ENCODE measurements at regions not wholly inside any gene's neighbourhood (a gene's known extent, or its start where the extent isn't known, plus 50 kb on each side); places are given as distances from the start of the nearest gene placed in this dataset.

- H3K9me3 ChIP-seq, result no peaks in the 10 kb centered on the region
- no peak overlapping the region for H3K27ac ChIP-seq
- DNase-seq, result no peak
- H3K4me1 ChIP-seq, result no peaks in the 10 kb centered on the region
- H3K36me3 ChIP-seq, result no peaks in the 10 kb centered on the region
- no peaks in the 10 kb centered on the region for H3K27me3 ChIP-seq
- intact Hi-C loops (cut with DNase I; ENCODE audit: low total_unique reads), result no loop called here
- in situ Hi-C loops (cut with MboI; ENCODE audit: low sequenced_read_pairs in 4 of 4), result no loop called here
- TF ChIP-seq POLR2A (IDR thresholded peaks at IDR 0.05) (no peak), CTCF (IDR thresholded peaks at IDR 0.05 in 4 of 5, conservative IDR thresholded peaks at IDR 0.05 in 1 of 5) (no peak)
- no peak overlapping the region for H3K4me3 ChIP-seq
- no peak for ATAC-seq
Observed at GRCh38 chr7:68304536-68304935, 1293.7 kb upstream of the AUTS2 start.

- Histone ChIP-seq H3K27me3 (no peaks in the 10 kb centered on the region), H3K36me3 (no peaks in the 10 kb centered on the region), H3K9me3 (no peaks in the 10 kb centered on the region), H3K4me3 (no peak overlapping the region), H3K27ac (no peak overlapping the region), H3K4me1 (no peaks in the 10 kb centered on the region)
- TF ChIP-seq POLR2A (IDR thresholded peaks at IDR 0.05) (no peak), CTCF (IDR thresholded peaks at IDR 0.05 in 4 of 5, conservative IDR thresholded peaks at IDR 0.05 in 1 of 5) (no peak)
- ATAC-seq, result no peak
- in situ Hi-C loops (cut with MboI; ENCODE audit: low sequenced_read_pairs in 4 of 4) (no loop called here), intact Hi-C loops (cut with DNase I; ENCODE audit: low total_unique reads) (no loop called here)
- no peak for DNase-seq
Observed at GRCh38 chr7:68306692-68307107, 1291.6 kb upstream of the AUTS2 start.

GRCh38 chr7:68309271-68309670 is 1289.0 kb upstream of the AUTS2 start:
- H3K4me1 ChIP-seq, result peaks cover 0 to 4% of the 10 kb centered on the region in 2 donors
- H3K27ac ChIP-seq, result no peak overlapping the region
- in situ Hi-C loops (cut with MboI; ENCODE audit: low sequenced_read_pairs in 4 of 4) (no loop called here), intact Hi-C loops (cut with DNase I; ENCODE audit: low total_unique reads) (no loop called here)
- TF ChIP-seq POLR2A (IDR thresholded peaks at IDR 0.05) (no peak), CTCF (IDR thresholded peaks at IDR 0.05 in 4 of 5, conservative IDR thresholded peaks at IDR 0.05 in 1 of 5) (no peak)
- DNase-seq (no peak), ATAC-seq (no peak)
- H3K27me3 ChIP-seq, result no peaks in the 10 kb centered on the region
- no peaks in the 10 kb centered on the region for H3K36me3 ChIP-seq
- H3K9me3 ChIP-seq, result no peaks in the 10 kb centered on the region
- no peak overlapping the region for H3K4me3 ChIP-seq

- intact Hi-C loops (cut with DNase I; ENCODE audit: low total_unique reads), result no loop called here
- peaks cover 0 to 7% of the 10 kb centered on the region in 2 donors for H3K4me1 ChIP-seq
- in situ Hi-C loops (cut with MboI; ENCODE audit: low sequenced_read_pairs in 4 of 4), result no loop called here
- no peak for TF ChIP-seq CTCF (IDR thresholded peaks at IDR 0.05 in 4 of 5, conservative IDR thresholded peaks at IDR 0.05 in 1 of 5)
- no peak for TF ChIP-seq POLR2A (IDR thresholded peaks at IDR 0.05)
- no peak for DNase-seq
- H3K27ac ChIP-seq, result no peak overlapping the region
- no peaks in the 10 kb centered on the region for H3K36me3 ChIP-seq
- no peaks in the 10 kb centered on the region for H3K27me3 ChIP-seq
- H3K4me3 ChIP-seq, result no peak overlapping the region
- ATAC-seq, result no peak
- H3K9me3 ChIP-seq, result no peaks in the 10 kb centered on the region
Observed at GRCh38 chr7:68309806-68310205, 1288.5 kb upstream of the AUTS2 start.

GRCh38 chr7:68311958-68312357 is 1286.3 kb upstream of the AUTS2 start:
- ATAC-seq (no peak), DNase-seq (no peak)
- Histone ChIP-seq H3K4me3 (no peak overlapping the region), H3K27ac (no peak overlapping the region), H3K36me3 (no peaks in the 10 kb centered on the region), H3K4me1 (peaks cover 0 to 7% of the 10 kb centered on the region in 2 donors), H3K9me3 (no peaks in the 10 kb centered on the region), H3K27me3 (no peaks in the 10 kb centered on the region)
- intact Hi-C loops (cut with DNase I; ENCODE audit: low total_unique reads), result no loop called here
- TF ChIP-seq CTCF (IDR thresholded peaks at IDR 0.05 in 4 of 5, conservative IDR thresholded peaks at IDR 0.05 in 1 of 5) (no peak), POLR2A (IDR thresholded peaks at IDR 0.05) (no peak)
- in situ Hi-C loops (cut with MboI; ENCODE audit: low sequenced_read_pairs in 4 of 4), result no loop called here

Measured in gastrocnemius medialis (tissue), 4 donors.